DOHH2 (cell line): ENCODE measurements at regions not wholly inside any gene's neighbourhood (a gene's known extent, or its start where the extent isn't known, plus 50 kb on each side); places are given as distances from the start of the nearest gene placed in this dataset.

Experiments used
- EZH2phosphoT487 ChIP-seq: fragments of 200-600 bp; sonication (generic); IDR thresholded peaks from 2 replicates; pipeline ENCODE4 v1.6.1; 2017; ENCODE audit warnings: borderline replicate concordance, mild to moderate bottlenecking, antibody characterized with exemption, low read length, moderate library complexity, mixed read lengths
- TF ChIP-seq, protein P1 (sequence below): fragments of 200-600 bp; sonication (generic); IDR thresholded peaks from one replicate; pipeline ENCODE4 v1.5.1; 2014; ENCODE audit warnings: antibody characterized with exemption, mild to moderate bottlenecking, low read depth, low read length; ENCODE audit not compliant: poor library complexity, severe bottlenecking

DNA sequence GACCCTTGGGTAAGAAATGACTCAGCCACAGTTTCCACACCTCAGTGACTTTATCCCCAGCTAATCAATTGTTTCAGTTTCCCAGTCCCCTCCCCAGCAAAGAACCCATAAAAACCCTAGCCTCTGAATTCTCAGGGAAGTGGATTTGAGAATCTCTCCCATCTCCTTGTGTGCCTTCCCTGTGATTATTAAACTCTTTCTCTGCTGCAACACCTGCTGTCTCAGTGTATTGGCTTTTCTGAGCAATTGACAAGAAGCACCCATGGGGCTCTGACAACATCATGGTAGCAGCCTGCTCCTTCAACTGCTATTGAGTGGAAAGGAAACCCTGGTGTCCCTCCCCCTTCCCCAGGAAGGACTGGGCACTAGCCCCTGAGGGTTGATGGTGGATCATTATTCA, 73.7 kb downstream of the UQCRFS1 start:
- TF ChIP-seq, protein P1, sequence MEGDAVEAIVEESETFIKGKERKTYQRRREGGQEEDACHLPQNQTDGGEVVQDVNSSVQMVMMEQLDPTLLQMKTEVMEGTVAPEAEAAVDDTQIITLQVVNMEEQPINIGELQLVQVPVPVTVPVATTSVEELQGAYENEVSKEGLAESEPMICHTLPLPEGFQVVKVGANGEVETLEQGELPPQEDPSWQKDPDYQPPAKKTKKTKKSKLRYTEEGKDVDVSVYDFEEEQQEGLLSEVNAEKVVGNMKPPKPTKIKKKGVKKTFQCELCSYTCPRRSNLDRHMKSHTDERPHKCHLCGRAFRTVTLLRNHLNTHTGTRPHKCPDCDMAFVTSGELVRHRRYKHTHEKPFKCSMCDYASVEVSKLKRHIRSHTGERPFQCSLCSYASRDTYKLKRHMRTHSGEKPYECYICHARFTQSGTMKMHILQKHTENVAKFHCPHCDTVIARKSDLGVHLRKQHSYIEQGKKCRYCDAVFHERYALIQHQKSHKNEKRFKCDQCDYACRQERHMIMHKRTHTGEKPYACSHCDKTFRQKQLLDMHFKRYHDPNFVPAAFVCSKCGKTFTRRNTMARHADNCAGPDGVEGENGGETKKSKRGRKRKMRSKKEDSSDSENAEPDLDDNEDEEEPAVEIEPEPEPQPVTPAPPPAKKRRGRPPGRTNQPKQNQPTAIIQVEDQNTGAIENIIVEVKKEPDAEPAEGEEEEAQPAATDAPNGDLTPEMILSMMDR, result no peak
- TF ChIP-seq EZH2phosphoT487, result no peak
